OCI-LY7 (cell line): ENCODE measurements at regions not wholly inside any gene's neighbourhood (a gene's known extent, or its start where the extent isn't known, plus 50 kb on each side); places are given as distances from the start of the nearest gene placed in this dataset.

ENCODE experiments used
- BruUV-seq: library from RNA; stranded (reverse); fragments of 400-500 nt; replicated peaks from 2 replicates; lab custom pipeline; 2021; lab: Mats Ljungman, UMichigan
- CTCF ChIA-PET: fragments of 300-600 bp; sonication (Branson Sonifier 250); formaldehyde crosslinking; loops from one replicate; lab custom pipeline; 2022; ENCODE audit warnings: antibody characterized with exemption; ENCODE audit not compliant: unreplicated experiment; lab: Charles Lee
- POLR2A ChIA-PET: fragments of 300-600 bp; sonication (Branson Sonifier 250); formaldehyde crosslinking; loops from one replicate; lab custom pipeline; 2022; ENCODE audit warnings: antibody characterized with exemption; lab: Charles Lee
- DNase-seq: peaks from one replicate; pipeline ENCODE4 v3.0.0-alpha.2; 2015; ENCODE audit warnings: low spot score
- H2AFZ ChIP-seq: fragments of 200-600 bp; sonication (generic), shearing (Covaris generic); 2 replicates; pipeline ENCODE4 v1.6.1; 2014; ENCODE audit warnings: mild to moderate bottlenecking, antibody characterized with exemption, low read length, moderate library complexity
- H3K27ac ChIP-seq: fragments of 200-600 bp; sonication (generic); 2 replicates; pipeline ENCODE4 v1.5.1; 2014; ENCODE audit warnings: mixed run types, low read depth, mild to moderate bottlenecking, moderate library complexity, low read length, inconsistent platforms; ENCODE audit not compliant: poor library complexity, severe bottlenecking
- H3K36me3 ChIP-seq: fragments of 200-600 bp; sonication (generic); 2 replicates; pipeline ENCODE4 v1.6.1; 2014; ENCODE audit warnings: mild to moderate bottlenecking, antibody characterized with exemption, low read length, moderate library complexity, mixed read lengths; ENCODE audit not compliant: insufficient read depth
- H3K4me1 ChIP-seq: fragments of 200-600 bp; sonication (generic); 2 replicates; pipeline ENCODE4 v1.5.1; 2014; ENCODE audit warnings: mild to moderate bottlenecking, low read length; ENCODE audit not compliant: insufficient read depth, poor library complexity, severe bottlenecking
- H3K4me2 ChIP-seq: fragments of 200-600 bp; sonication (generic); 2 replicates; pipeline ENCODE4 v1.6.1; 2014; ENCODE audit warnings: mild to moderate bottlenecking, low read length
- H3K4me3 ChIP-seq: fragments of 200-600 bp; sonication (generic); 2 replicates; pipeline ENCODE4 v1.5.1; 2014; ENCODE audit warnings: mild to moderate bottlenecking, low read depth, low read length; ENCODE audit not compliant: poor library complexity, severe bottlenecking
- H3K79me2 ChIP-seq: fragments of 200-600 bp; sonication (generic); 2 replicates; pipeline ENCODE4 v1.6.1; 2016; ENCODE audit warnings: low read depth, mild to moderate bottlenecking, low read length, moderate library complexity, mixed read lengths; ENCODE audit not compliant: insufficient read depth
- H3K9me2 ChIP-seq: fragments of 200-600 bp; sonication (generic); 2 replicates; pipeline ENCODE4 v1.6.1; 2016; ENCODE audit warnings: mild to moderate bottlenecking, low read length, mixed read lengths; ENCODE audit not compliant: insufficient read depth
- H3K9me3 ChIP-seq: fragments of 200-600 bp; sonication (generic); 2 replicates; pipeline ENCODE4 v1.6.1; 2014; ENCODE audit warnings: mild to moderate bottlenecking, mixed run types, low read length, mixed read lengths
- H4K20me1 ChIP-seq: fragments of 200-600 bp; sonication (generic); 2 replicates; pipeline ENCODE4 v1.6.1; 2014; ENCODE audit warnings: mild to moderate bottlenecking, antibody characterized with exemption, low read length, moderate library complexity, mixed read lengths; ENCODE audit not compliant: insufficient read depth
- CTCF ChIP-seq: fragments of 200-600 bp; sonication (generic); conservative IDR thresholded peaks from 2 replicates; pipeline ENCODE4 v1.5.1; 2014; ENCODE audit warnings: mild to moderate bottlenecking, antibody characterized with exemption, low read length, moderate library complexity, mixed read lengths
- EZH2phosphoT487 ChIP-seq: fragments of 200-600 bp; sonication (generic); IDR thresholded peaks from 2 replicates; pipeline ENCODE4 v1.6.1; 2018; ENCODE audit warnings: low read depth, borderline replicate concordance, mild to moderate bottlenecking, mixed run types, antibody characterized with exemption, low read length, moderate library complexity, mixed read lengths
- intact Hi-C: fragments of 100-400 bp; cut with micrococcal nuclease; formaldehyde crosslinking; loops from one replicate; pipeline ENCODE4 v1.10.0; 2022; ENCODE audit not compliant: unreplicated experiment

GRCh38 chrX:45823536-45823935, 622.9 kb upstream of the DIPK2B start:
- H3K27ac ChIP-seq = no peak overlapping the region
- no peaks in the 10 kb centered on the region for H4K20me1 ChIP-seq
- H3K79me2 ChIP-seq = no peaks in the 10 kb centered on the region
- no peak overlapping the region for H3K4me3 ChIP-seq
- H3K36me3 ChIP-seq = no peaks in the 10 kb centered on the region
- no peak for DNase-seq
- BruUV-seq = no TSS peak
- TF ChIP-seq CTCF = no peak
- no peak for TF ChIP-seq EZH2phosphoT487
- H3K9me2 ChIP-seq = no peaks in the 10 kb centered on the region
- ChIA-PET CTCF (no interaction called here), POLR2A (interaction anchor here (0.5 kb wide), 1 partner anchor 10 kb away, joined by 3 read pairs; no protein-coding TSS in a partner anchor)
- intact Hi-C loops = no loop called here
- no peaks in the 10 kb centered on the region for H3K4me1 ChIP-seq
- H2AFZ ChIP-seq = no peak overlapping the region
- H3K9me3 ChIP-seq = no peaks in the 10 kb centered on the region
- H3K4me2 ChIP-seq = no peak overlapping the region

- no TSS peak for BruUV-seq
- Histone ChIP-seq H3K4me2 (no peak overlapping the region), H3K9me2 (no peaks in the 10 kb centered on the region), H2AFZ (no peak overlapping the region), H3K79me2 (no peaks in the 10 kb centered on the region), H3K36me3 (no peaks in the 10 kb centered on the region), H3K4me3 (no peak overlapping the region), H4K20me1 (no peaks in the 10 kb centered on the region), H3K4me1 (no peaks in the 10 kb centered on the region), H3K9me3 (no peaks in the 10 kb centered on the region), H3K27ac (no peak overlapping the region)
- CTCF ChIA-PET = no interaction called here
- POLR2A ChIA-PET = no interaction called here
- intact Hi-C loops = no loop called here
- no peak for DNase-seq
- TF ChIP-seq EZH2phosphoT487 = no peak
Measured at GRCh38 chrX:45822124-45822523, 621.4 kb upstream of the DIPK2B start.

GRCh38 chrX:45818913-45819312, 618.2 kb upstream of the DIPK2B start:
- Histone ChIP-seq H3K27ac (no peak overlapping the region), H3K79me2 (no peaks in the 10 kb centered on the region), H3K9me3 (no peaks in the 10 kb centered on the region), H3K36me3 (no peaks in the 10 kb centered on the region), H3K9me2 (no peaks in the 10 kb centered on the region), H2AFZ (no peak overlapping the region), H3K4me3 (no peak overlapping the region), H3K4me1 (no peaks in the 10 kb centered on the region), H4K20me1 (no peaks in the 10 kb centered on the region), H3K4me2 (no peak overlapping the region)
- no TSS peak for BruUV-seq
- intact Hi-C loops = no loop called here
- TF ChIP-seq CTCF (no peak), EZH2phosphoT487 (no peak)
- ChIA-PET POLR2A (no interaction called here), CTCF (no interaction called here)
- DNase-seq = no peak
